ACHN (cell line): ENCODE measurements at regions not wholly inside any gene's neighbourhood (a gene's known extent, or its start where the extent isn't known, plus 50 kb on each side); places are given as distances from the start of the nearest gene placed in this dataset.
"Not testable (repeated sequence)": the region's sequence is repeated elsewhere in the genome, so short reads cannot be mapped to it uniquely, and the experiment has no call there.

Source experiments
- DNase-seq: peaks from one replicate; pipeline ENCODE4 v3.0.0-alpha.2; 2015
- in situ Hi-C: cut with HindIII; loops from 2 replicates; pipeline ENCODE4 v1.10.0; 2017; ENCODE audit warnings: low sequenced_read_pairs, low pct_ligation_motif_present, low pct_unique_long_range_greater_than_20kb

DNA sequence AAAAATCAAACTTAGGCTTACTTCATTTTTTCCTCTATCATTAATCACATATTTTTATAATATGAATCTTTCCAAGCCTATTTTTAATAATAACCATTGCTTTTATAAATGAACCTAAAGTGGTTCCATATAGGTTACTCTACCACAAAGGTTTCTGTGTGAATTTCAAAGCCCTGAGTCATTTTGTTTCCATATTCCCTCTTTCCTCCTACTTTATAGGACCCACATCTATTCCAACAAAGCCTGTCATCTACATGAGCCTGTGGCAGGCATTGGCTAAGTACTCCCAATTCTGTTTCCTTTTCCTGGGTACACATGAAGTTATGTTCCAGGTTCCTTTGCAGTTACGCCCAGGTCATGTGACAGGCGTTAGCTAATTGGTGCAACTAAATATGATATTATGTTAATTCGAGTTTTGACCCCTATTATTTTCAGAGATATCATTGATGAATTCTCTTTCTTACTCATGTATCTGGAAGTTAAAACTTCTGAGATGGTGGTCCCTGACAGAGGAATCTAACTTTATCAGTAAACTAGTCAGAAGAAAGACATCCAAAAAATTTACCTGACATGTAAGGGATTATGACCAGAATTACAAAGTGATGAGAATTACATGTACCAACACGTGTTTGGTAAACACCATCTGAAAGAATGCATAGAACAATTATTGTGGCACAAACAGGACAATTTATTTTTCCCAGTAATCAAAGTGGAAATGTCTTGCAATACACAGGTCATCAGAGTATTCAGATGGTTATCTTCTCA lies 1264.0 kb upstream of the CNTN5 start:
- in situ Hi-C loops = no loop called here
- no peak for DNase-seq

DNA sequence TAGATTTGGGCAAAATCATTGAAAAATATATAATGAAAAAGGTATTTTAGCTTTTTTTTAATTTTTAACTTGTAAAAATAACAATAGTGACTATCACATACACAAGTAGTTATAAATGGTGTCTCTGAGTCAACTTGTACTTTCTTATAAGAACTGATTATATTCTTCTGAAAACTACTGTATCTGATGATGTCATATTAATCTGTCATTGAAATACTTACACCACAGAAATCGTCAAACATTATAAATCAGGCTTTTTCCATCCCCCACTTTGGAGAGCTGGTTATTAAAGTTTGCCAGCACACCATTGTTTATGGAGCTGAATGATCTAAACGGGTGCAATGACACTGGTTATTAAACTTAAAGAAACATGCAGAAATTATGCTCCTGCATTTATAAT lies 1259.6 kb upstream of the CNTN5 start:
- no peak for DNase-seq
- in situ Hi-C loops = no loop called here

DNA sequence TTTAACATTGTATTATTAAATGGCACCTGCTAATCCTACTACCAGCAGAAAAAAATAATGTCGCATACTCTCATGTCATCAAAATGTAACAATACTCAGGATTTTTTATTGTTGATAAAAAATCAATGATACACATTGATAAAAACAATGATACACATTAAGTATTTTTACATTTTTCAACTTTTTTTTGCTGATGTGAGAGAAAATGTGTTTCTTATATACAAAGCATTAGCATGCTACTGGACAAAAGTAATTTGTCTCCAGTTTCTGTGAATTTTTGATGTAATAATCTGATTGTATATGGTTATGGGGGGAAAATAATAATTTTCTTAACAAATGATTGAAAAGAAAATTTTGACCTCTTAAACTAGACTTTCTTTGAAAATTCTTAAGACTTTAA lies 1256.6 kb upstream of the CNTN5 start:
- in situ Hi-C loops = no loop called here
- no peak for DNase-seq

DNA sequence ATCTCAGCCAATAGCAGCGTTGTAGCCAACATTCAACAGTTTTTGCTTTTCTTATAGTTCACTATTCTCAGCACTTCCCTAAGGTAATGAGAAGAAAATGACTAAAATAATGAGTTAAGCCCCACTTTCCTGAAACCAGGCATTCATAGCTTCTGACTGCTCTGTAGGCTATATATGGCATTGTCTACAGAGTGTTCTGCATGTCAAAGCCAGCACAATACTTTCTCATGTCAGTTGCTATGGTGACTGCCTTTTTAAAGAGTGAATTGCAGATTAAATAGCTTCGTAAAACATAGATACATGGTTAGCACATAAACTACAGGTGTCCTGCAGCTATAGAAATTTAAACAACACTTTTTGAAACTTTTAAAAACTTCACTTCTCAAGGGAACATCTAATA lies 1256.1 kb upstream of the CNTN5 start:
- DNase-seq = no peak
- in situ Hi-C loops = no loop called here

DNA sequence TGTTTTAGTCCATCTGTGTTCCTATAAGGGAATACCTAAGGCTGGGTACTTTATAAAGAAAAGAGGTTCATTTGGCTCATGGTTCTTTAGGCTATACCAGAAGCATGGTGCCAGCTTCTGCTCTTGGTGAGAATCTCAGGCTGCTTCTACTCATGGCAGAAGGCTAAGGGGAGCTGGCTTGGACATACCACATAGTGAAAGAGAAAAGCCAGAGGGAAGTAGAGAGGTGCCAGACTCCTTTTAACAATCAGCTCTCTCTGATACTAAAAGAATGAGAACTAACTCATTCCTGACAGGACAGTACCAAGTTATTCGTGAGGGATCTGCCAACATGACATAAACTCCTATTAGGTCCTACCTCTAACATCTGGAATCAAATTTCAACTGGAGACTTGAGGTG lies 1250.2 kb upstream of the CNTN5 start:
- no peak for DNase-seq
- in situ Hi-C loops = no loop called here

DNA sequence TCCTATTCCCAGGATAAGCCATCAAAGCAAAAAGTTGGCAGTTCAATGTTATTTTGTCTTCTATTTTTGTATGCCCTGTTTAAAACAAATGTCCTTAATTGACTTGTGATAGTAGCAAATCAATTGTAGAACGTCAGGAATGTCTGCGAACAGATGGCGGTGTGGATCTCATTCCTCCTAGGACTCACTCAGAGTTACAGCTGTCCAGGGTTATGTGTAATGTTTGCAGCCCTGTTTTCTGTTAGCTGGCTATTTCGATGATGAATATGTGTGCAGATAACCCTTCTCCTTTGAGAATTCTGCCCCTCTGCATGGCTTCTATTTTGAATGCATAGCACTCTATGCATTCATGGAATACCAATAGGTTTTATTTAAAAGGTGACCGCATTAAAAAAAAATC lies 1248.0 kb upstream of the CNTN5 start:
- in situ Hi-C loops = no loop called here
- DNase-seq = no peak

GRCh38 chr11:97784388-97784787 lies 1236.4 kb upstream of the CNTN5 start:
- DNase-seq, in situ Hi-C loops: not testable (repeated sequence)

DNA sequence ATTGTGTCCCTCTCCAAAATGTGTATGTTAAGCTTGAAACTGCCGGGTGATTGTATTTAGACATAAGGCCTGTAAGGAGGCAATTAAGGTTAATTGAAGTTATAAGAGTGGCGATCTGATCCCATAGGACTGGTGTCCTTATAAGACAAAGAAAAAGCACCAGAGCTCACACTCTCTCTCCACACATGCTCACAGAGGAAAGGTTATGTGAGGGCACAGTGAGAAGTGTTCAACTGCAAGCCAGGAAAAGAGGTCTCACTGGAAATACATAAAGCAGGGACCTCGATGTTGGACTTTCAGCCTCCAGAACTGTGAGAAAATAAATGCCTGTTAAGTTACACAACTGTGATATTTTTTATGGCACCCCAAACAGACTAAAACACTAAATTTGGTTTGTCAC lies 1233.8 kb upstream of the CNTN5 start:
- in situ Hi-C loops = no loop called here
- no peak for DNase-seq

DNA sequence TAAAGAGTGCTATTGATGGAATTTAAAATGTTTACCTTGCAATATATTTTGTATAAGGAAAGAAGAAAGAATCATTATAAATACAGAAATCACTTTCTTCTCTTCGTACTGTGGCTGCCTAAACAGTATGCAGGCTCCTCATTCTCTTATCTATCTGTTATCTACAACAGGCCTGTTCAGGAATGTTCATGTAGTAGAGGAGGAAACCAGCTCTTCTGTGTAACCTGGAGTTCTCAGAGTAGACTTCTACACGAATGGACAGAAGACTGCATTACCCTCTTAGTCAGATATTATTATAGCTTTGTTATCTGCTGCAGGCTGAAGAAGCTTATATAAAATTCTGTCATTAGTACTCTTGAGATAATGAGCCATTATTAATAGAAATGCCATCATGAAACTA lies 1225.9 kb upstream of the CNTN5 start:
- in situ Hi-C loops = no loop called here
- DNase-seq = no peak

- in situ Hi-C loops = no loop called here
- no peak for DNase-seq
Measured at GRCh38 chr11:97800891-97801290, 1219.9 kb upstream of the CNTN5 start.

DNA sequence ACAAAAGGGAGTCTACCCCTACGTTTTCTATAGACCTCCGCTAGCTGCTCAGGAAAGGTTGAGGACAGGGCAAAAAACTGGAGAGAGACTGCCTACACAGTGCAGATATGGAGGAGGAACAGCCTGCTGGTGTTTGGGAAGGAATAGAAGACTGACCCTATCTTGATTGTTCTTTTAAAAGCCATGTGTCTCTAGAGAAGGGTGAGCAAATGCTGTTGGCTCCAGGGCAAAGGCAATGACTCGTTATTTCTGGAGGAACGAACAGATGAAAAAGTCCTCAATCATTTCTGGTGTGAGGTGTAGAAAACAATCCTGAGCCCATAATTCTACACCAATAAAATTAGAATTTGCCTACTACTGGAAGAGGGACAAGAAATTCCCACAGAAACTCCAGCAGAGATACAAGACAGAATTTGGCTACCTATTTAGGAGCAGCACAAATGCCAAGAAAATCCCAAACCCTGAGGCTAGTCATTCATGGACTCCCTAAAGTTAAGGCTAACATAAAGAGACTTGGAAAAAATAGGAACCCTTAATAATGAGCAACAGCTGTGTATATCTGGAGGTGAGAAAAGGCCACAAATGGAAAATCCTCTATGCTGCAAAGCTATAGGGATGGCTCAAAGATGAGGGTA lies 1206.3 kb upstream of the CNTN5 start:
- in situ Hi-C loops = no loop called here
- no peak for DNase-seq

DNA sequence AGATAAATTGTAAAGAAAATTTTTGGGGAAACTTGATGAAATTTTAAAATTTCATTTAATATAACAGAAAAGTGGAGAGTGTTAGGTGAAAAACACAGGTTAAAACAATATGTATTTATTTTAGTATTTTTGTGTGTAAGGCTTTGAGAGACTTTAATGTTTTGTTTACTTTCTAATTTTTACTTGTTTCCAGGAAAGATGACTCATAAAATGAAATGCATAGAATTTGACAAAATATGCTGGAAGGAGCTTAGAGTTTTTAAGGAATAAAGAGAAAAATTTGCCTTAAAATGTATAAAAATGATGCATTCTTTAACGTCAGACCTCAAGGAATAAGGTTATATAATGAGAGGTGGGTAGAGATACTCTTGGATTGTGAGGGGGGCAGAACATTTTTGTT lies 1205.1 kb upstream of the CNTN5 start:
- in situ Hi-C loops = no loop called here
- no peak for DNase-seq

- DNase-seq = no peak
- in situ Hi-C loops = no loop called here
Measured at GRCh38 chr11:97832451-97832850, 1188.3 kb upstream of the CNTN5 start.

DNA sequence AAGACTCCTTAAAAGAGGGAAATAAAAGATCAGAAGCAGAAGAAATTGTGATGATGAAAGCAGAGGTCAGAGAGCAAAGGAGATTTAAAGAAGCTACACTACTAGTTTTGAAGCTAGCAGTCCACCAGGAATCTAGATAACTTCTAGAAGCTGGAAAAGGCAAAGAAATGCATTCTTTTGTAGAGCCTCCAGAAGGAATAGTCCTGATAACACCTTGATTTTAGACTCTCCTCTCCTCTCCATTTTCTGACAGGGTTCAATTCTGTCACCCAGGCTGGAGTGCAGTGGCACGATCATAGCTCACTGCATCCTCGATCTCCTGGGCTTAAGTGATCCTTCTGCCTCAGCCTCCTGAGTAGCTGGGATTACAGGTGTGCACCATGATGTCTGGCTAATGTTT lies 1187.3 kb upstream of the CNTN5 start:
- in situ Hi-C loops = no loop called here
- no peak for DNase-seq

GRCh38 chr11:97844016-97844415 lies 1176.7 kb upstream of the CNTN5 start:
- DNase-seq = no peak
- in situ Hi-C loops = no loop called here

GRCh38 chr11:97847730-97848129 lies 1173.0 kb upstream of the CNTN5 start:
- in situ Hi-C loops = no loop called here
- no peak for DNase-seq

GRCh38 chr11:97850701-97851100 lies 1170.0 kb upstream of the CNTN5 start:
- DNase-seq = no peak
- in situ Hi-C loops = no loop called here

GRCh38 chr11:97854357-97854756 lies 1166.4 kb upstream of the CNTN5 start:
- in situ Hi-C loops = no loop called here
- no peak for DNase-seq

- in situ Hi-C loops = no loop called here
- no peak for DNase-seq
Measured at GRCh38 chr11:97854877-97855276, 1165.9 kb upstream of the CNTN5 start.

DNA sequence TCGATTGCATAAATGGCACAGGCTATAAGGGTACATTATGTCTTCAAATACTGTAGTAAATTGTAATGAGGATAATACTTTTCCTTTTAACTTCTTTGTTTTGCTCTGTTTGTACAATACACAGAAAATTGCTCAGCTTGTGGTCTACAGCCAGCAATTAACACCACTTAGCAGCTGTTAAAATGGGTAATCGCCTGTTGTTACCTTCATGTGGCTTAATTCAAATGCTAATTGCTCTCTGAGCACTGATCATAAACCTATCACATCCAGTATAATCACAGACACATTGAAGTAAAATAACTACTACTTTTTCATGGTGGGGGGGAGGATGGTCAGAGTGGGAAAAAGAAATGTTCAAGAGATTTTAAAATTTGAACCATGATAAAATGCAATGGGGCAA lies 1164.1 kb upstream of the CNTN5 start:
- in situ Hi-C loops = no loop called here
- DNase-seq = no peak
